Astrocyte of the hippocampus (primary cell): ENCODE measurements at regions not wholly inside any gene's neighbourhood (a gene's known extent, or its start where the extent isn't known, plus 50 kb on each side); places are given as distances from the start of the nearest gene placed in this dataset.
A peak's percentile ranks its signal among the peaks of the same experiment; 100 is the strongest.
"Not testable (repeated sequence)": the region's sequence is repeated elsewhere in the genome, so short reads cannot be mapped to it uniquely, and the experiment has no call there.

Source experiments
- DNase-seq: peaks from one replicate; pipeline ENCODE4 v3.0.0; 2011; ENCODE audit warnings: low read depth, low spot score

GRCh38 chr3:14272959-14273560 lies 94.4 kb downstream of the LSM3 start:
- not testable (repeated sequence) for DNase-seq

GRCh38 chr3:14273901-14274611 lies 95.4 kb downstream of the LSM3 start:
- DNase-seq = no peak

GRCh38 chr3:14274612-14274936 lies 96.0 kb downstream of the LSM3 start:
- no peak for DNase-seq

GRCh38 chr3:14274999-14275961 lies 96.7 kb downstream of the LSM3 start:
- DNase-seq = no peak

- DNase-seq = no peak
Observed at GRCh38 chr3:14275962-14276909, 97.6 kb downstream of the LSM3 start.

- DNase-seq = no peak
Observed at GRCh38 chr3:14277557-14277956, 98.9 kb downstream of the LSM3 start.

- no peak for DNase-seq
Observed at GRCh38 chr3:14278265-14278798, 99.7 kb downstream of the LSM3 start.

- peak; percentile 29 for DNase-seq
Observed at GRCh38 chr3:14278799-14279625, 100.4 kb downstream of the LSM3 start.

- DNase-seq = no peak
Observed at GRCh38 chr3:14279626-14280061, 101.0 kb downstream of the LSM3 start.

- DNase-seq = peak; percentile 32
Observed at GRCh38 chr3:14280326-14280725, 101.7 kb downstream of the LSM3 start.

GRCh38 chr3:14281053-14281452 lies 102.4 kb downstream of the LSM3 start:
- no peak for DNase-seq

GRCh38 chr3:14282001-14282705 lies 103.5 kb downstream of the LSM3 start:
- no peak for DNase-seq

- no peak for DNase-seq
Observed at GRCh38 chr3:14282706-14283075, 104.1 kb downstream of the LSM3 start.

- no peak for DNase-seq
Observed at GRCh38 chr3:14283092-14283812, 104.6 kb downstream of the LSM3 start.

GRCh38 chr3:14283813-14284438 lies 105.3 kb downstream of the LSM3 start:
- DNase-seq = no peak

GRCh38 chr3:14284694-14285547 lies 106.3 kb downstream of the LSM3 start:
- DNase-seq = no peak

- no peak for DNase-seq
Observed at GRCh38 chr3:14285548-14285925, 106.9 kb downstream of the LSM3 start.
